DMS153 treated with DMSO at 0.1 percent for 48 hours (cell line): ENCODE measurements at regions not wholly inside any gene's neighbourhood (a gene's known extent, or its start where the extent isn't known, plus 50 kb on each side); places are given as distances from the start of the nearest gene placed in this dataset.

Source experiments
- DNase-seq: peaks from one replicate; lab custom pipeline; 2025; ENCODE audit not compliant: unreplicated experiment; lab: John Stamatoyannopoulos, UW

DNA sequence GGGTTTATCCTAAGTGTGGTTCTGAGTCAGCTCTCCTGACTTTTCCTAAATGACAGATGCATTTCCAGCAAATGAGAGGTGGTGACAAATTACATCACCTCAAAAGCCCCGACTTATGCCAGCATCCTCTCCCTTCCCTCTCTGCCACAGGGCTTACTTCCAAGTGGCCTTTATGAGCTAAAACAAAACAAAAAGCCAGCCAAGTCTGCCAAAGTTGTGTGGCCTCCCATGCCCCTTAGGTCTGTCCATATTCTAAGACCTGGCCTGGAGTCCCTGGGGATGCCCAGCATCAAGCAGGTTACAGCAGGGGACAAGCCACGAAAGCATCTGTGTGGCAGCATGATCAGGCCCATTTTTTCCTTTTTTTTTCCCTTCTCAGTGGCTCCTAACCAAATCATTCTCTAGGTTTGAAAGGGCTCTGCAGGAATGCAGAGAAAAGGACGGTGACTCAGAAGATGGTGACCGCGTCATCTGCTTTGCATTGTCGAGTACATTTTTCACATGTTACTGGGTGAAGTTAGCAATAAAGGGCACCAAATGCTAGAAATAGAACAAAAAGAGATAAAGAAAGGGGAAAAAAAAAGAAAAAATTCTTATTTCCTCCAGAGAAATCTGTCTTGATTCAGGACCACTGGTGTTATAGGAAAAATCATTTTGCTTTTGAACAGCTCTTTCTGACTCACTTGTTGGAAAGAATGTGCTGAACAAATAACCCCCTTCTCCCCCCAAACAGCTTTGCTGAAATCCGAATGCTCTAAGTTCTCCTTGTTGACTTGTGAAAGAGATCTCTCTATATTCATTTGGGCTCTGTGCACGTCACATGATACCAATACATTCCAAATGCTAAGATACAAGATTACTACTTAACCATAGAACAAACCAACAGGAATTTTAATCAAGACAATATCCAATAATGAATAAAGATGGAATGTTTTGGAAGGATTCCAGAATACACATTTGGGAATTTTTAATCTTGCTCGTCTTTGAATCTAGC is 178.7 kb downstream of the EN1 start:
- DNase-seq, result no peak

DNA sequence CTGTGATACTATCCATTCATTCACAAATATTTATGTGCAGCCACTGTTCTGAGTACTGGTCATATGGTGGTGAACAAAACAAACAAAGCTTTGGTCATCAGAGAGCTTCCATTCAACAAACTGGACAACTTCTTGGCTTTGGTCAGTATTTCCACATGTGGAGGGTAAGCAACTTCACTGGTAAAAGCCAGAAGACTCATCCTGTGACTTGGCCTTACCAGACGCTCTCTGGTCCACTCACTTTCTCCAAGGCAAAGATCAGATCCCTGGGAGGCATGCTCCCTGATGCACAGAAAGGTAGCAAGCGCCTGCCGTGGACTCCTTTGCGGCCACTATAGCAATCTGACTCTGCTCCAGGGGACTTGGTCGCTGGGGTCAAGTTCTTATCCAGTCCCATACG is 179.5 kb downstream of the EN1 start:
- no peak for DNase-seq

DNA sequence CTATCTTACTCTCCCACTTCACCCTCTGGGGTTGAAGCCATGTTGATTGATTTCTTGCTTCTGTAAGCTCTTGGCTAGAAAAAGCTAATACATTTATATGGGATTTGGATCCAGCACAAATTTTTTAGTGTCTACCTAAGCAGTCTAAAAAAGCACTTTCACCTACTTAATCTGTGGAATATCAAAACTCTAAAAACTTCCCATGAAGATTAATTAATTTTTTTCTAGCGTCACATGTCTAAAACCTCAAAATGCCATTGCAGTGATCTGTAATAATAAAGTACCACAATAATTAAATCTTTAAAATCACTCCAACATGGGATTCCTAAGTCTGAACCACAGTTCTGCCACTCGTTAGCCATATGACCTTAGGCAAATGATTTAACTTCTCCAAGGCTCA is 180.1 kb downstream of the EN1 start:
- DNase-seq, result no peak

DNA sequence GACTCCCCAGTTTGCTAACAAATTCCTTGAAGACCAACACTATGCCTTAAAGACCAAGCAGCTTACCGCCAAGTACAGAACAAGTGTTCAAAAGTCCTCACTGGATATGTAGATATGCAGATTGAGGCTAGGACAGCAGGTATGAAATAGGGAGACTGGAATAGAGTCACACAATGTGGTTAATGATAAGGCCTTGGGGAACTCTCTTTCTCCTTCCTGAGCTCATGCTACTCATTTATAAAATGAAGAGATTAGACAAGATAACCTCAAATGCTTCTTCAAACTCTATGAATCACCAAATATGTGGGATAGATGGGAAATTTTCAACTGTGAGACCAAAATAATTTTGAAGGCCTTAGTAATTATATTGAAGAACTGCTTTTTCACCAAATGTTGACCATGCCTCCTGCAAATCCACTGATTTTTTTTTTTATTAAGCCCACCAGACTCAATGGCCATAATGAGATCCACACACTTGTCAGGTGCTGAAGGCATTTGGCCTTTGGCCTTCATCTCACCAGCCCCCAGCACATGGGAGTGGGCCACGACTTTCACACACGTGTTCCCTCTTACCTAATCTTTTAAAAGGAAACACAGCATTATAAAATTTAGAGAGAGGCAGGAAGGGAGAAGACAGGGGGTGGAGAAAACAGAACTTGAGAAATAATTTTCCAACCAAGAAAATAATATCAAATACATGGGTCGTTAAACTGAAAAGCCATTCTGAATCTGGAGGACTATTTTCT is 181.5 kb downstream of the EN1 start:
- DNase-seq, result no peak

DNA sequence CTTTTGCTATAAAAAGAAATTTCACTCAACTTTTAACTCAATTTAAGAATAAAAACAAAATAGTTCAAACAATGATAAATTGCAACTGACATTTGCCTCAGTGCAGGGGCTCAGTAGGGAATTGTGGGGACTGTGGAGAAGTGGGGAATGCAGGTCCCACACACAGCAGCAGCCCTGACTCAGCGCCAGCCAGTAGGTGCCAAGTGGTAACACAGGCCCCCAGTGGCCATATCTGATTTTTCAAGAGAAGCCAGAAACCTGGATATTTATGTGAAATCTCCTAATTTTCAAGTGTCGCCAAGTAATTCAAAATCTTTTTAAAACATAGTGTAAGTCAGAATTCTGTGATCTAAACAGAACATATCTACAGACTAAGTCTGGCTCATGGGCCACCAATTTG is 186.3 kb downstream of the EN1 start:
- DNase-seq, result no peak

DNA sequence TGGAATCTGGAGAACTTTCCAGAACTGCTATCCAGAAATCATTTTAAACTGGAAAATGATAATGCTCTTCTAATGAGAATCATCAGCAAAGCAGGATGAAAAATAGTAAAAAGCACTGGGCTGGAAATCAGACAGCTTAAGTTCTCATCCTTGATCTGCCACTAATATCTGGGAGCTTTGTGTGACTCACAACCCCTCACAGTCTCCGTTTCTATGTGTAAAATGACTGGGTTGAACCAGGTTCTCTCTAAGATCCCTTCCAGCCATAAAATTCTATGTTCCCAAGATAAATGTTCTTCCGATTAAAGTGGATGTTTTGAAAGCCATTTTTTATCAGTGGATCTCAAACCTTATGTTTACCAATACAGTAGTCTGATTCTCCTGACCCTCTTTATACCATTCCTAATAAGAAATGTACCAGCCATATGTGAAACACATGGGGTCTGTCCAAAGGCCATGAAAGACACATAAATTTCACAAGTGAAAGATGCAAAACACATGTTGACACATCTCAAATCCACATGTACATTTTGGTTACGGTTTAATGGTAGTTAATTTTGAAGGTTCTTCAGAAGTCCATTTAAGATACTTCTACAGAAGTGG is 188.8 kb downstream of the EN1 start:
- DNase-seq, result no peak

DNA sequence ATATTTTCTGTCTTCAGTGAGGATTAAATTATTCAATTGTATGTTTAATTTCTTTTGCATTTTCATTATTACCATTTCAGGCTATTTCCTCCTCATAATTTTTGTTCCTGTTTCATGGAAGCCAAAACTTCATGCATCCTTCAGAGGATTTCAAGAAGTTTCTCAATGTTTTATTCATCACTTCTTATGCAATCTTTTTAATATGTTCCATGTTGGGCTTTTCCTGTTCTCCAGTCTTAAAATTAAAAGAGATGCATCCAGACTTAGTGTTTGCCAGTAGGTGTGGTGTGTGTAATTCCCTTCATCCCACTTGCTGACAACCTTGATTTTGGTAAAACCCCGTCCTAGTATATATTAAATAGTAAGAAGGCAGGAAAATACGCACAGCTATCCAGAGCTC is 190.0 kb downstream of the EN1 start:
- DNase-seq, result no peak

DNA sequence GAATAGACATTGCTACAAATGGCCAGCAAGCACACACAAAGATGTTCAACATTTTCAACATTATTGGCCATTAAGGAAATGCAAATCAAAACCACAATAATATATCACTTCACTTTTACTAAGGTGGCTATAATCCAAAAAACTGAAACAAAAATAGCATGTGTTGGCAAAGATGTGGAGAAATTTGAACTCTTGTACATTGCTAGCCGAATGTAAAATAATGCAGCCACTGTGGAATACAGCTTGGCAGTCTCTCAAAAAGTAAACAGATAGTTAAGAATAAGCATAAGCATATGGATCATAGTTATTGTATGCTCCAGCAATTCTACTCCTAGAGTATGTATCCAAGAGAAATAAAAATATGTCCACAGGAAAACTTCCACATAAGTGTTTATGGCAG is 192.5 kb downstream of the EN1 start:
- no peak for DNase-seq

DNA sequence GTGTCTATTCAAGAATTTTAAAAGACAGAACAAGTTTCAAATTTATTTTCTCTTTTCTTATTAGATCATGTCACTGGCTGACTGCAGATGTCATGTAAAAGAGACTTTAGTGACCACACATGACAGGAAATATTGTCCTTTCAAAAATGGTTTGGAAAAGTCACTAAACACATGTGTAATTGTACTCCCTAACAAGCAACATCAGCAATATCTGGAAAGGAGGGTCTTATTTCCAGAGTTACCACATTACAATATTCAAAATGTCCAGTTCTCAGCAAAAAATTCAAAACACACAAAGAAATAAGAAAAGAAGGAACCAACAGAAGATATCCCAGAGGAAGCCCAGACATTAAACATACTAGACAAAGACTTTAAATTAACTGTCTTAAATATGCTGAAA is 197.1 kb downstream of the EN1 start:
- no peak for DNase-seq

DNA sequence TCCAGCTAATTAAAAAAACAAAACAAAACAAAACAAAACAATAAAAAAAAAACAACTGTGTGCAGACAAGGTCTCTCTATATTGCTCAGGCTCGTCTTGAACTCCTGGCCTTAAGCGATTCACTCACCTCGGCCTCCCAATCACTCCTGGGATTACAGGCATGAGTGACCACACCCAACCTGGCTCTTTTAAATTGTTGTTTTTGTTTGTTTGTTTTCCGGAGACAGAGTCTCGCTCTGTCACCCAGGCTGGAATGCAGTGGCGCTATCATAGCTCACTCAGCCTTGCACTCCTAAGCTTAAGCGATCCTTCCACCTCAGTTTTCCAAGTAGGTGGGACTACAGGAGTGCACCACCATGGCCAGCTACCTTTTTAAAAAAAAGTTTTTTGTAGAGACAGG is 201.6 kb downstream of the EN1 start:
- DNase-seq, result no peak

DNA sequence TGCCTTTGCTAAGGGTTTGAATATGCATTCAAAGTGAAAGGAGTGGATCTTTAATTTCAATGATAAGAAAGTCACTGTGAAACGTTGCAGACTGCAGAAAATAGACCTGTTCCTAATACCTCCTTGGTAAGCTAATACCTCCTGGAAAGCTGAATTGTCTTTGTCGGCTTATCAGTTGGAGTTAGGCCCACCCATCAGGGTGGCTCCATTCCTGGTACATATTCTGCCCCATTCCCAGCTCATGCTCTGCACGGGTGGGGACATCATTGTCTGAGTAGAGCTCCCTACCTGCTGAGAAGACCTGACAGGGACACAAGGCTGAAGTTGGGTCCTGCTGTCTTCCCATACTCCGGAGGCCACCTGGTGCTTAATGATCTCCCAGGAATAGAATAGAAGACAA is 203.3 kb downstream of the EN1 start:
- DNase-seq, result no peak

DNA sequence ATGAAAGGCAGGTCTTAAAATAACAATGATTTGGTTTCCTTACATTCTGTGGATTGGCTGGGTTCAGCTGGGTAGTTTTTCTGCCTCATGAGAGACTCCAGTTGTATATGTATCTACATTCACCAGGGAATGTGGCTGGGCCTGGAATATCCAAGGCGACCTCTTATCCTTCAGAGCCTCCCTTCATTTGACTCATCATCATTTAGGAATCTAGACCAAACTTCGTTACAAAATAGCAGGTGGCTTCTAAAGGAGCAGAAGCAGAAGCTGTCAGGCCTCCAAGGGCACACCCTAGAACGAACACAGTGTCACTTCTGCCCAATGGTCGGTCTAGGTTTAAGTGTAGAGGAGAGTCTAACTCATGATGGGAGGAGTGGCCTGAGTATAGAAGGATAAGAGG is 204.2 kb downstream of the EN1 start:
- no peak for DNase-seq

DNA sequence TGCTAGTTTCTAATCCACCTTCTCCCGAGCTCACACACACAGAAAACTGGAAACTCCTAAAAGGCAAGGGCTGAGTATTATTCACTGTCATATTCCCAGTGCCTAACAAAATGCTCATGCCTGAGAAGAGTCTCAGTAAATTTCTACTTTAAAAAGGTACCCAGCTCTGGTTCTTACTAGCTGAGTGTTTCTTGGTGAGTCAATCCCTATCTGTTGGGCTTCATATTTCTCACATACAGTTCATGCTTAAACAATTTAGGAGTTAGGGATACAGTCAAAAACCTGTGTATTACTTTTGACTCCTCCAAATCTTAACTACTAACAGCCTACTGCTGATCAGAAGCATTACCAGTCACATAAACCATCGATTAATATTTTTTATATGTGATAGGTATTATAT is 204.9 kb downstream of the EN1 start:
- DNase-seq, result no peak

DNA sequence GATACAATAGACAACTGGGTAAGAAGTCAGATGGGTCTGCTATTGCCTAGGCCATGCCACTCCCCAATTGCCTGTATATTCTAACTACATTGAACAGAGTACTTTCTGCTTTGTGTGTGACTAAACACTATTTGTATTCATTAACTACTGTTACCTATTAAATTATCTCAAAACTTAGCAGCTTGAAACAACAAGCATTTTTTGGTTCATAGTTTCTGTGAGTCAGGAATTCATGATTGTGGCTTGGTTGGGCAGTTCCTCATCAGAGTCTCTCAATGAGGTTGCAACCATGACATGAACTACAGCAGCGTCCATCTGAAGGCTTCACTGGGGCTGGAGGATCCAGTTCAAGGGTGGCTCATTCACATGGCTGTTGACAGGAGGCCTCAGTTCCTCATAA is 205.7 kb downstream of the EN1 start:
- no peak for DNase-seq

DNA sequence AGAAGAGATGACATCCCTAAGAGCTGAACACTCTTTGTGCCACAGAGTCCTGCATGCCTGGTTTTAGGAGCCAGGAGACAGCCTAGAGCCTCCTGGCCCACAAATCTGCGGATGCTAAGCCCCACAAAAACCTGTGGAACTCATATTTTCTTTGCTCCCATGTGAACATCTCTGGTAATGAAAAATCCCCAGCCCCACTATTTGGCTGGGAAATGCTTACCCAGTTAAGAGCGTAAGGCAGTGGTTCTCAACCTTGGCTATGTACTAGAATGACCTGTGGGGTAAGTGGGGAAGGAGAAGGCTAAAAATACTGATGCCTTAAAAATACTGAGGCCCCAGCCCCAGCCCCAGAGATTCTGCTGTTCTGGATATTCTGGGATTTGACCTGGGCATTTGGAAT is 208.1 kb downstream of the EN1 start:
- DNase-seq, result no peak

DNA sequence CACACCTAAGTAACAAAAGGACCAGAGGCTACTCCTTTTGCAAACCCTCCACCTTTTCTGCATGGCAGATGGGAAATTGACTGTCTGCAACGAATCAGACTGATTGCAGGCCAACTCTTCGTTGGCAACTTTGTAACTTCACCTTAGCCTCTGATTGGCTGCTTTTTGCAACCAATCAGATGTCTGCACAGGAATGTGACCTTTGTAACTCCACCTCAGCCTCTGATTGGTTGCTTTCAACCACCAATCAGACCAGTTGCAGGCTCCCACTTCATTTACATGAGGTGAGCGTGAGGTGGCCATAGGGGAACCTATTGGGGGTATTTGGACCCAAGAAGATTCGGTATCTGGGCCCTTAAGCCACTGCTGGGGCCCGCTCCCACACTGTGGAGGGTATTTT is 209.0 kb downstream of the EN1 start:
- DNase-seq, result no peak

DNA sequence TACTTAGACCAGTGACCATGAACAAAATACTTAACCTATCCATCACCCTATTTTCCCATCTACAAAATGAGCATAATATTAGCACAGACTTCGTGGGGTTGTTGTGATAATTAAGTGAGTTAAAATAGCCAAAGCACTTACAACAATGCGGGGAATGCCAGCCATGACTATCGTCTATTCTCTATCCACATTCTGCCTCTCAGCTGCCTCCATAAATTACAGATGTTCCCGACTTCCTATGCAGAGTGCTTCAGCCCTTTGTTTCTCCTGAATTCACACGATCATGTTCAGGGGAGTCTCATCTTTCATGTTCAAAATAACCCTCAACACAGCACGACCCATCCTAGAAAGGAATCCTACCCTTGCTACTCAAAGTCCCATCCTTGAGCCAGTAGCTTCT is 211.6 kb downstream of the EN1 start:
- DNase-seq, result no peak

DNA sequence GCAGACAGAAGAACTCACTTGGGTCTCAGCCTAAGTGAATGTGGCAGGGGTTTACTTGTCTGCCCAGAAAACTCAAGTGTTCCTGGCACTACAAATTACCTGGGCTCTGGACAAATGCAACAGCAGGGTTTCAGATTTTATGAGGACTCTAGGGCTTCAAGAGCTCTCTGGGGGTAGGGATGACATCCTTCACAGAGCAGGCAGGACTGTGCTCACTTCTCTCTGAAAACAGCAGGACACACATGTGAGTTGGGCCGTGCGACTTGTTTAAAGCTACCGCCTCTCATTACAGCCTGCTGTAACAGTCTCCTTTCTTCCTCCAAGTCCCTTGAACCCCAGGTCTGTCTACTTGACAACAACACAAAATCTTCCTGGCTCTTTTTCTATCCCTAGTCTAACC is 212.6 kb downstream of the EN1 start:
- no peak for DNase-seq

DNA sequence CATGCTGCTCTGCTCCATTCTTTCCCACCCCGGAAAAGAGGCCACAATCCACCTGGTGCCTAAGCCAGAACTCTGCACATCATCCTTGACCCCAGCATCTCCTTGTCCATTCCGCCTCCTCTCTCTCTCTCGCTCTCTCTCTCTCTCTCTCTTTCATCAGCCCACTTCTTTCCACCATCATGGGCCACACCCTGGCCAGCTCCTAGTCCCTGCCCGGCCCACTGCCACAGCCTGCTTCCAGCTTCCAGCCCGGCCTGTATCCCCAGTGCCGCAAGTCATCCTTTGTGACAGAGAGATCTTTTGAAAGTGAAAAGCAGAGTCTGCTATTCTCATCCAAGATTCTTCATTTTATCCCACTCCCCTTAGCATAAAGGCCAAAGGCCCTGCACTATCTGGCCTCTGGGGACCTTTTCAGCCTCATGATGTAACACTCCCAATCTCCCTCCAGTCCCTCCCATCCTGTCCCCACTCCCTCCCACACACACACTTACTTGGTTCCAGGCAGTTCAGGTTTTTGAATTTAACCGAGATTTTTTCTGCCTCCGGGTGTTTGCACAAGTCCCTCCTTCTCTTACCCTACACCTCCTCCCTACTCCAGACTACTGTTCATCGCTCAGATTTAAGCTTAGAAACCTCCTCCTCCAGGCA is 214.0 kb downstream of the EN1 start:
- no peak for DNase-seq

DNA sequence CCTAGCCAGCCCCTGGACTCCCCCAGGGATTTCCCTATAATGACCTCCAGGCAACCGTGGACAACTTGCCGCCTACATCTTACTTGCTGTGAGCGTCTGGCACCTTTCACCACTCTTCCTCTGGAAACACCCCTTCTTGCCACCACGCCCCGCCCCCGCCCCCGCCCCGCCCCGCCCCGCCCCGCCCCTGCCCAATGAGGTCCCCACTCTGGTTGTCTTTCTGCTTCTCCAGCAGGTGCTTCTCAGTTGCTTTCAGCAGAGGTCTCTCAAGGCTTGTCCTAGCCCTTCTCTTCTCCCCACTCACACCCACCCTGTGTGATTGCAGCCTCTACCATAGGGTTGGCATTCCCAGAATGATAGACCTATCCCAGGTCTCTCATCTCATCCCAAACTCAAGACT is 214.5 kb downstream of the EN1 start:
- DNase-seq, result no peak

DNA sequence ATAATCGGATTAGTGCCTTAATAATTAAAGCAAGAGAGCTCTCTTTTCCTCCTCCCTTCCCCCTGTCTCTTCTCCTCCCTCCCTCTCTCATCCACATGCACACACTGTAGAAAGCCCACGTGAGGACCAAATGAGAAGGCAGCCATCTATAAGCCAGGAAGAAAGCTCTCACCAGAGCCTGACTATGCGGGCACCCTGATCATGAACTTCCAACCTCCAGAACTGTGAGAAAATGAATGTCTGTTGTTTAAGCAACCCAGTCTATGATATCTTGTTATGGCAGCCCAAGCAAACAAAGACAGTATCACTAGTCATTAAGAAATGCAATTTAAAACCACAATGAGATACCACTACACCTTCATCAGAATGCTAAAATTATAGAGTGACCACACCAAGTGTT is 220.3 kb downstream of the EN1 start:
- no peak for DNase-seq

DNA sequence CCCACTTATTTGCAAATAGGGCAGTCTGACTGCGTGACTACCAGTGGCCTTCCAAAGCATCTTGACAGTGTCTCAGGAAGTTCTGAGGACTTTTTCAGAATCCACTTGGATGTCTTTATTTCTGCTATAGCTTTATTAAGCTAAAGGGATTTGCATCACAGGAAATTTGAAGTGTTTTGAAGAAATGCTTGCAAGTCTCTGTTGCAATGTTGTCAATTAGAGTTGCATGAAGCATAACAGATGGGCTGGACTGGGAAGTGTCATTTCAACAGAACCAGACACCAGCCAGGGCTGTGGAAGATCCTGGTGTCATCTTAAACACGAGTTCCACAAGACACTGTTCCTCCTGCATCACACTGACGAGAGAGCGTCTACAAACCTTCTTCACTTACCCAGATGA is 224.5 kb downstream of the EN1 start:
- no peak for DNase-seq
